Right lobe of liver (tissue), 4 donors: ENCODE measurements at regions not wholly inside any gene's neighbourhood (a gene's known extent, or its start where the extent isn't known, plus 50 kb on each side); places are given as distances from the start of the nearest gene placed in this dataset.

Source experiments
- CTCF ChIP-seq, 4 donors: fragments of 200-600 bp in 3 of 4; fragments of 450-650 bp in 1 of 4; IDR thresholded peaks; one replicate each; pipeline versions ENCODE4 v1.5.1 to v1.8.0; 2016 to 2022; ENCODE audit warnings: antibody characterized with exemption in 4 of 4, mild to moderate bottlenecking in 2 of 4
- POLR2A ChIP-seq: fragments of 450-650 bp; IDR thresholded peaks from one replicate; pipeline ENCODE4 v1.6.1; 2017; ENCODE audit warnings: antibody characterized with exemption, mild to moderate bottlenecking
- donor health status: DM: no; HTN: no; CAD: no.
- donor health status: DM: no; HTN: no; CAD: no.
- donor health status: DM: no; HTN: yes; CAD: no.

- TF ChIP-seq POLR2A: no peak
- no peak for TF ChIP-seq CTCF (IDR thresholded peaks at IDR 0.05)
Measured at GRCh38 chr2:118678985-118679384, 168.5 kb downstream of the EN1 start.
